Erythroblast (primary cell): ENCODE measurements at regions not wholly inside any gene's neighbourhood (a gene's known extent, or its start where the extent isn't known, plus 50 kb on each side); places are given as distances from the start of the nearest gene placed in this dataset.

ENCODE experiments used
- DNase-seq, 2 experiments: peaks; one replicate each; lab custom pipeline; 2025; lab: John Stamatoyannopoulos, UW
- GATA1 ChIP-seq: IDR thresholded peaks from 2 replicates; pipeline ENCODE4 v1.6.1; 2011; ENCODE audit warnings: low read depth, mild to moderate bottlenecking, control low read depth, low read length, moderate library complexity
- POLR2A ChIP-seq: IDR thresholded peaks from 2 replicates; pipeline ENCODE4 v1.6.1; 2011; ENCODE audit warnings: mild to moderate bottlenecking, low read length

DNA sequence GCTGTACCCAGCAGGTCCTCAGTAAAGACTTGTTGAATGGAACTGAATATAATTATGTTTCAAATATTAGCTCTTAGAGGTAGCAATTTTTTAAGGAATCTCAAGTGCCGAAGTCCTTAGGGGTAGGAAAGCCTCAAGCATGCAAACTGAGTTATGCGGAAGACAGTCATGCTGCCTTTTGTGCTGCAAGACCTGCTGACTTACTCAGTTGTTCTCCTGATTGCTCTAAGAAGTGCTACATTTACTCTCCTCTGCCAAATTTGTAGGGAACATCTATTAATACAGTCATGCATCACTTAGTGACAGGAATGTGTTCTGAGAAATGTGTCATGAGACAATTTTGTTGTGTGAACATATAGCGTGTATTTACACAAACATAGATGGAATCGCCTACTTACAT lies 325.6 kb upstream of the AZI2 start:
- DNase-seq: no peak
- TF ChIP-seq POLR2A (no peak), GATA1 (no peak)

DNA sequence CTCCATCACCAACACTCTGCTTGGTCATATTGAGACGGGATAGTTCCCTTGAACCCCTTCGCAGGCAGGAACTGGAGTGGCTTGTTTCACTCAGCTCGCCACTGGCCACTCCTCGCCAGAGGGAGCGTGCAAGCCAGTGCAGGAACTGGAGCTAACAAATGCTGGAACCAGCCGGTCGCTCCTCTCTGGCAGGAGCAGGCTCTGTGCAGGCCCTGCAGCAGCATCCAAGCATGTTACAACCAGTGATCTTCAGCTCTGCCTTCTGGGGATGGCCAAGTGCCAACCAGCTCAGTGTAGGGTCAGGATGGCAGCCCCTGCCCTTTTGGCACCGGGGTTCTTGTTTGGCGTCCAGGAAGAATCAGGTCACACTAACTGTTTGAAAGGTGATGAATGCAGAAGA lies 329.0 kb upstream of the AZI2 start:
- TF ChIP-seq POLR2A (no peak), GATA1 (no peak)
- no peak for DNase-seq

DNA sequence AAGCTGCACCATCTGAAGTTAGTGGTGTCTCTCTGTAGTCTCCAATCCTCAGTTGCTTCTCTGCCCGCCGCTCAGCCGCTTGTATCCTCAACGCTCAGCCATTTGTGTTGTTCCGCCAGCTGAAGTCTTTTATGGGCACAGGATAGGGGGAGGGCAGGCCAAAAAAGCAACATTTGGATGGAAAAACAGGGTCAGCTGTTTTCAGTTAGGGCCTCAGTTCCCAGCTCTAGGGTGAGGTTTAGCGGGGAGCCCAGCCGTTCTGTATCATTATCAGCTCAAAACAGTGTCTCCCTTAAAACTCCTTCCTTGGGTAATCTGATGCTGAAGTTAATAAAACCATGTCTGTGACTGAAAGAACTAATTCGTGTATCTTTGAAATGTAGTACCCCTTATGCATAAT lies 329.5 kb upstream of the AZI2 start:
- TF ChIP-seq GATA1: no peak
- TF ChIP-seq POLR2A: no peak
- no peak for DNase-seq

DNA sequence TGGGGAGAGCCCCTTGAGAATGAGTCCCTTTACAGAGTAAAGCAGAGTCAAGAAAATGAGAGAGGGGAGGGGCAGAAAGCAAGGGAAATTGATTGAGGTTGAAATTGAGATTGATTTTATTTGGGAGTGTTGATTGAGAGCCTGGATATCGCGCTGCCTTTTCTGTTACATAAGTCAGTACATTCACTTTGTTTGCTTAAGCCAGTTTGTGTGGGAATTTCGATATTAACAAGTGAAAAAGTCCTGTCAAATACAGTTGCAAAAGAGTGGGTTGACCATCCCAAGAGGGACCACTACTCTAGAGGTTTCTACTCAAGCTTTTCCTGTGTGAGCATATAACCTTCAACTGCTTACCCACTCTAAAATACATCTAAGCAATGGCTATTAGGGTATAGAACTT lies 331.4 kb upstream of the AZI2 start:
- DNase-seq: no peak
- TF ChIP-seq POLR2A (no peak), GATA1 (no peak)

DNA sequence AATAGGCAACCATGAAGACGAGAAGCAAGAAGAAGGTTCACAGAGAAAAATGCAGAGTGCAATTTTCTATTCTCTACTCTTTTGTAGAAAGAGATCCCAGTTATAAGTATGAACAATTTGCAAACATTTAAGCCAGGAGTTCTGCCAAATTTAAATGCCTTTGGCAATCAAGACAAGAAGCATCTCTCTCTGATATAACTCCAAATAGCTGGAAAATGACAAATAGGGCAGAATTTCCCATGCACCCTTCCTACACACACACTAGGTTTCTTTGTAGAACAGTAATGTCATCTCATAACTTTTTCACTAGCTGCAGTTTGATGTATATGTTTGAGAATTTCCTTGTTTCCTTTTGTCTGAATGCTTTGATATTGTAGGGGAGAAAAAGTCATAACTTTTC lies 333.5 kb upstream of the AZI2 start:
- no peak for DNase-seq
- TF ChIP-seq POLR2A (no peak), GATA1 (no peak)

DNA sequence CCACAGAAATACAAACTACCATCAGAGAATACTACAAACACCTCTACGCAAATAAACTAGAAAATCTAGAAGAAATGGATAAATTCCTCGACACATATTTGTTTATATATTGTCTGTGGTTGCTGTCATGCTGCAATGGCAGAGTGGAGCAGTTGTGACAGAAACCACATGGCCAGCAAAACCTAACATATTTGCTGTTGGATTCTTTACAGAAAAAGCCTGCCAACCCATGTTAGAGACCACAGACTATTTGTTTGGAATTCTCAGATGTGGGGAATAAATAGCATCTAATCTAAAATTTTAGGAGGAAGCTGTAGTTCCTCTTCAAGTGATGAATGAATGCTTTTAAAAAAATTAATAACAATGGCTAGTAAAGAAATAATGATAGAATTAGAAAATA lies 341.6 kb upstream of the AZI2 start:
- TF ChIP-seq POLR2A (no peak), GATA1 (no peak)
- no peak for DNase-seq

DNA sequence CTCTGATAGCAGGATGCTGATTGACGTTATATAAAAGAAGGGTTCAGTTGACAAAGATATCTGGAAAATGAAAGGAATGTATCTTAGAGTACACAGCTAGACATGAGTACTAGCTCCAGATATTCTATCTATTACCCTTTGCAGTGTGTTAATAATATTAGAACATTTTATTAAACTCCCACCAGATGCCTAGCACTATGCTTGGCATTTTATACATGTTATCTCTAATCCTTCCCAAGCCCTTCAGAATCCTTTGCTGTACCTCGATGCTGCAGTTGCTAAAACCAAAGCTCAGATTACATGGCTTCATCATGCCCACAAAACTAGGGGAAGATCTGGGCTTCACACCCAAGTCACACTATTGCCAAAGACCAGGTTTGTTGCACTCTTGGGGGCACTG lies 350.1 kb upstream of the AZI2 start:
- TF ChIP-seq POLR2A (no peak), GATA1 (no peak)
- no peak for DNase-seq

DNA sequence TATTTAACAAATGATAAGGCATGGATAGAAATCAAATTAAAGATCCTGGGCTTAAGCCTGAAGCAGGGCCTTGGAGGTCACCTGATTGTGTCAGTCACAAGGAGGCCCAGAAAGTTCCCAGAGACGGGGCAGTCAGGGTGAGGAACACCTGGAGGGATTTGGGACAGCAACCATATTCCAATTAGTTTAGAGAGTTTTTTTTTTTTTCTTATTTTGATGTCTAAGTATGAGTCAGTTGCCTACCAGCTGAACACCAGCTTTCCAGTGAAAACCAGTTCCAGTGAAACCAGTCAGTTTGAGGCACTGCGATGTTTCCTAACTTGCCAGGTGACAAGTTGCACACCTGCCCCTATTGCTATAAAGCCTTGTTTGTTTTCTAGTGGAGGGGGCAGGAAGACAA lies 350.7 kb upstream of the AZI2 start:
- no peak for TF ChIP-seq GATA1
- TF ChIP-seq POLR2A: no peak
- no peak for DNase-seq

DNA sequence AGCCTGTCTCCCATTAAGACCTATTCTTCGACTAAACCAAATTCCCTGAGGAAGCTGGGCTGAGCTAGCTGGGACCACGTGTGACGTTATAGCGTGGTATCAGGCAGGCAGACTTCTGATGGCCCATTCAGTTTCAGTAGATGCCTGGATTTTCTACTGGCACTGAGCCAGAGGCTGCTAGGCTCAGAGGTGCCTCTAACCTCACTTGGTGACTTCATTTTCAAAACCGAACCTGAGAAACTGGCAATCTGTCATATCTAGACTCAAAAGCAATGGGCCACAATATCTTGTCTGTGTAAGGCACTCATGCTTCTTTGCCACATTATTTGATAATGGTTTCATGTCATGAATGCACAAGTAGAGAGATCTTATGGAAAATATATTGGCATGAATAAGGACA lies 352.1 kb upstream of the AZI2 start:
- DNase-seq: no peak

DNA sequence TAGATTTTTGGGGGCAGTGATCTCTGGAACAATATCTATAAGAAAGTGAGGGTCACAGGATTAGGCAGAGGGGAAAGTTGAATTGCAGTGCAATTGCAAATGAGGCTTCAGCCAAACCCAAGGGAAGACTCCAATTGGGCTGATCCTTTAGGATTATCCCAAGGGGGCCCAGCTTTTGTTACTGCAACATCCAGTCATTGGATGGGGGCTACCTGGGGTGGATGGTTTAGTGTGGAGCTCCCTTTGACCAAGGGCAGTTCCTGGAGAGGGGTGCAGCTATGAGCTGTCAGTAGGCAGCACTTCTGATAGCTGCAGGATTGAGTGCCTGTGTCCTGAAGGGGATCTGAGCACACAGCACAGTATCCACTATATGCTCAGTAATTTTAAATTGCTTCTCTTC lies 355.2 kb upstream of the AZI2 start:
- no peak for TF ChIP-seq GATA1
- TF ChIP-seq POLR2A: no peak
- no peak for DNase-seq

More for the DNA sequence above, 352.1 kb upstream of the AZI2 start:
- no peak for TF ChIP-seq GATA1
- TF ChIP-seq POLR2A: no peak

DNA sequence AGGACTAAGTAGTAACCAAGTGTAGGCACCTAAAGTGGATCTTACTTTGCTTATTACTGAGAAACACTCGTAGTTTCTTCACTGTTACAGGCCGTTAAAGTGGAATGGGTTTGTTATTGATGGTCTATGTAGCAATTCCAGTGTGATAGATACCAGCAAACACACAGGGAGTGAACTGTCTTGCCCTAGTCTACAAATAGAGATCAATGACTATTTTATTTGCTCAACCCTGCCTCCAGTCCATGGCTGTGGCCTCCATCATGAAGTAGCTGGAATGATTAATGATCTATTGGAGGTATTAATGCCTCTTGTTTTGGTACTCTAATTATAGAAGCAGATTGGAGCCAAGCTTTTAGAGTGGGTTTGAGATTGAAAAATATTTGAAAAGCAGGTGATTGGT lies 362.7 kb upstream of the AZI2 start:
- TF ChIP-seq POLR2A: no peak
- TF ChIP-seq GATA1: no peak
- no peak for DNase-seq

DNA sequence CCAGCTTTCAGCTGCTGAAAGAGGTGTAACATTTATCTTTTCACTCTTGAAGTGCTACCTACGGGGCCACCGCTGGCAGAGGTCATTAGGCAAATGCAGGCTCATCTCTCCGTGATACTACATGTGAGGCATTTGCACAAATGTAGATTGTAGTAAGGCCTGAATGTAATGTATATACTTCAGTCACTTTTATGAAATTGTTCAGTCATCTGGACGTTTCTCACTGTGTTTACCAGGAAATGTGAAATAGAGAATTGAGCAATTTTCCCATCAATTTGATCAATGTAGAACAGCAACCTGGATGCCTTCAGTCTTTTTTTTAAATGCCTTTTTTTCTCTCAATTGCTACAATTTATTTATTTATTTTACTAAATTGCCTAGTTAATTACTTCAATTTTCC lies 368.3 kb upstream of the AZI2 start:
- TF ChIP-seq POLR2A (no peak), GATA1 (no peak)
- no peak for DNase-seq

DNA sequence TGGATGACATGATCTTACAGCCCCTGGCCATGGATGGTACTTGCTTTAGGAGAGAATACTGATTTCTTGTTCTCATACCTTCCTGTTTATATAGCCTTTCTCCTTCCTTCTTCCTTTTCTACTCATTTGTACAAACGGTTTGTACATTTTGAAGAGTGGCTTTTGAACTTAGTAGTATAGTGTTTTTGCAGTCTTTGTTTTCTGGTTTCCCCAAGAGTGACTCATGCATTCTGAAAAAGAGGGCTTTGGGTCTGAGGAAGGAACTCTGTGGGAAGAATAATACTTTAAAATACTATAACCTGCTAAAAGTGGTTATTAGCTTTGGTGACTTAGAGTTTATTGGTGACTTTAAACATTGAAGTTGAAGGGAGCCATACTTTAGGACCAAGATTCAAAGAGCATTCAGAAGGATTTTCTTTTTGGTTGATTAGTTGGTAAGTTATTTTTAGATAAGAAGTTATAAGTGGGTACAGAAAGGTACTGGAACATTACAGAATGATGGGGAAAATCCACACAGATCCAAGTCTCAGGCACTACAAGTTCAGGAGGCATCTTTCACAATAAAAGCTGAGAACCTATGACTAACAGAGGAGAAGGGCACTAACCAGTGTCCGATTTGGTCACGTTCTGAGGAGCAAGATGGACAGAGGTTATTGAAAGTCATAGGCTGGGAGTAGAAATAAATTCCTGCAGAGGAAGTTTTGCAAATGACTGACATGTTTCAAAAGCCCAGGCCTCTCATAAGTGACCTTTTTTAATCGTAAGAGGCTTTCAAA lies 369.6 kb upstream of the AZI2 start:
- no peak for TF ChIP-seq GATA1
- no peak for TF ChIP-seq POLR2A

DNA sequence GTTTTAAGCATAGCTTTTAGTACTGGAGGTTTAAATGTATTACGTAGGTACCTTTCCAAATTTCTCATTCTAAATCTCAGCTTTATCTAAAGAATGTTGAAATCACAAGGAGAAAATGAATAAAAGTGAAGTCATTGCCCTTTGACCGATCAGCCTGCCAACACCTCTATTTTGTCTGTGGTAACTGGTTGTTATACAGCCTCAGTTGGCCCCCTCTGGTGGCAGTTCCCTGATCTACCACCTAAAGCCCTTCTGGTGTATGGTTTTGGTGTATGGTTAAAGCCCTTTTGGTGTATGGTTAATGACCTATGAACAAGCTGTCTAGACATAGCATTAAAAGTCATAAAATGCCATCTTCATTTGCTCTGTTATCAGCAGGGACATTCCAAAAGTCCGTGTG lies 378.2 kb upstream of the AZI2 start:
- DNase-seq: peak; percentile 4 to 34
- TF ChIP-seq GATA1: no peak
- TF ChIP-seq POLR2A: no peak

More for the DNA sequence above, 369.6 kb upstream of the AZI2 start:
- DNase-seq: no peak

DNA sequence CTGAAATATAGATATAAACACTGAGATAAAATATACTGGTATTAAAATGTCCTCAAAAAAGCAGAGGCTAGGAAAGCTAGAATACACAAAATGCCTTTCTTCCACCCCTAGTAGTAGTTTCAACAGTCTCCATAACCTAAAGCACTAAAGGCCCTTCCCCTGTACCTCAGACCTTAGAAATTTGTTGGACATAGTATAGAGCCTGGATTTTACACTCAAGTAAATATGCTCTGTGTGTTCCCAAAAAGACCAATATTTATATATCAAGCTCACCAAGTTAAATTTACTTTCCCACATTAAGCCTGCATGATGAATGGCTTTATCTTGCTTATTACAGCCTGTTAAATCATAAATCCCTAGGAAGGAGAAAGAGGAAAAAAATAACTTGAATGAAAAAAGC lies 378.7 kb upstream of the AZI2 start:
- TF ChIP-seq POLR2A (no peak), GATA1 (no peak)
- no peak for DNase-seq

DNA sequence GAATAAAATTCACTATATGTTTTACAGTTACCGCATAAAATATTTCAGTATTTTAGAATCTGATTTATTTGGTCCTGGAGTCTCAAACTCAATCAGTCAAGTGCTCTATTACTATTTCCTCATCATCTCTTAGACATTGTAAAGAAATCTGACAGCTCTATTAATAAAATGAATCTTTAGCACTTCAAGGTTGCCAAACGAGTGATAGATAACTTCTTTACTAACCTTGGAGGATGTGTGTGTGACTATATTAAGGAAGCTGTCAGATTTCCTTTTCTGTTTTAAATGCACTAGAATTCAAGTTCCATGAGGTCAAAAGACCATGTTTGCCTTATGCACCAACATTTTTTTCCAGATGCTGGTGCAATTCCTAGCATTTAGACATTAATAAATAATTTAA lies 389.8 kb upstream of the AZI2 start:
- no peak for DNase-seq
- TF ChIP-seq POLR2A (no peak), GATA1 (no peak)
